SK-N-SH (cell line): ENCODE measurements at regions not wholly inside any gene's neighbourhood (a gene's known extent, or its start where the extent isn't known, plus 50 kb on each side); places are given as distances from the start of the nearest gene placed in this dataset.

Source experiments
- EZH2phosphoT487 ChIP-seq: fragments of 200-600 bp; sonication (generic); IDR thresholded peaks from 2 replicates; pipeline ENCODE4 v1.6.1; 2017; ENCODE audit warnings: low read depth, mixed run types, mild to moderate bottlenecking, antibody characterized with exemption, moderate library complexity, borderline replicate concordance
- NRF1 ChIP-seq: IDR thresholded peaks from 2 replicates; pipeline ENCODE4 v1.6.1; 2012; ENCODE audit warnings: low read depth, mild to moderate bottlenecking, low read length
- YY1 ChIP-seq: IDR thresholded peaks from 2 replicates; pipeline ENCODE4 v1.4.0; 2012; ENCODE audit warnings: low read depth, mild to moderate bottlenecking
- TF ChIP-seq, protein P1 (sequence below): fragments of 200-600 bp; sonication (generic); IDR thresholded peaks from 2 replicates; pipeline ENCODE4 v1.6.1; 2017; ENCODE audit warnings: antibody characterized with exemption, mild to moderate bottlenecking, moderate library complexity

DNA sequence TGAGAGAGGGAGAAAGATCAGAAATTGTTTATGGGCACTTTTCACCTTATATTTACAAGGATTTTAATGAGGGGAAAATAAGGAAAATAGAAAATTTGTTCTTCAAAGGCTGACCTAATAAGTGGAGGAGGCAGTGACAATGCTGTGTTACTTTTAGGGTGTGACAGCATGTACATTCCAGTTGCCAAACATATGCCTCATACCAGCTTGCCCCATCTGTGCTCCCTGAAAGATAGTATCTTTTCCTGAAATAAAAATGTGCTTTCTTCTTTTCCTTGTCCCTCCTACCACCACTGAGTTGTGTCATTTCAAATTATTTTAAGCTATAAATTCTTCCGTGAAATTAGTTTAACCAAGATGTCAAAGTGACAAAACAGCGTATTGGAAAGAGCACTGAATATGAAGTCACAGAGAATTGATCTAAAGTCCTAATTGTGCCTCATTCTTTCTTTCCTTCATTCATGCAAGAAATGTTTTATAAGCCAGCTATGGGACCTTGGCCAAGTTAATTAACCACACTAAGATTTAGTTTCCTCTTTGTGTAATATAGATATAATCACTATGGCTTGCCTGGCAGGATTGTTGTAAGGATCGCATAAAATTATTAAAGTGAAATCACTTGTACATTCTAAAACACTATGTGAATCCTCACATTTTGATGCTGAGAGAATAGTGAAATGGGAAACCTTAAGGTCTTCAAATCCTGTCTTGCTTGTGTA, 1307.5 kb upstream of the TENM4 start:
- TF ChIP-seq EZH2phosphoT487: no peak
- TF ChIP-seq, protein P1, sequence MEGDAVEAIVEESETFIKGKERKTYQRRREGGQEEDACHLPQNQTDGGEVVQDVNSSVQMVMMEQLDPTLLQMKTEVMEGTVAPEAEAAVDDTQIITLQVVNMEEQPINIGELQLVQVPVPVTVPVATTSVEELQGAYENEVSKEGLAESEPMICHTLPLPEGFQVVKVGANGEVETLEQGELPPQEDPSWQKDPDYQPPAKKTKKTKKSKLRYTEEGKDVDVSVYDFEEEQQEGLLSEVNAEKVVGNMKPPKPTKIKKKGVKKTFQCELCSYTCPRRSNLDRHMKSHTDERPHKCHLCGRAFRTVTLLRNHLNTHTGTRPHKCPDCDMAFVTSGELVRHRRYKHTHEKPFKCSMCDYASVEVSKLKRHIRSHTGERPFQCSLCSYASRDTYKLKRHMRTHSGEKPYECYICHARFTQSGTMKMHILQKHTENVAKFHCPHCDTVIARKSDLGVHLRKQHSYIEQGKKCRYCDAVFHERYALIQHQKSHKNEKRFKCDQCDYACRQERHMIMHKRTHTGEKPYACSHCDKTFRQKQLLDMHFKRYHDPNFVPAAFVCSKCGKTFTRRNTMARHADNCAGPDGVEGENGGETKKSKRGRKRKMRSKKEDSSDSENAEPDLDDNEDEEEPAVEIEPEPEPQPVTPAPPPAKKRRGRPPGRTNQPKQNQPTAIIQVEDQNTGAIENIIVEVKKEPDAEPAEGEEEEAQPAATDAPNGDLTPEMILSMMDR: no peak
- TF ChIP-seq NRF1: no peak
- TF ChIP-seq YY1: no peak
